ENCODE measurements at regions not wholly inside any gene's neighbourhood (a gene's known extent, or its start where the extent isn't known, plus 50 kb on each side); places are given as distances from the start of the nearest gene placed in this dataset.

GRCh38 chr7:42831006-42831717 lies 80.7 kb downstream of the C7orf25 start:
- DNase-seq (ENCODE audit: insufficient read length, low spot score): no peak
- no peak for TF ChIP-seq POLR2AphosphoS5 (IDR thresholded peaks at IDR 0.05; ENCODE audit: low read depth, low read length)
- no peak for TF ChIP-seq POU2F2 (IDR thresholded peaks at IDR 0.05; ENCODE audit: low read depth, low read length)
- TF ChIP-seq SPI1 (IDR thresholded peaks at IDR 0.05; ENCODE audit: low read depth, low read length): no peak
- TF ChIP-seq TAF1 (IDR thresholded peaks at IDR 0.05; ENCODE audit: low read depth, low read length): no peak
- no peak for TF ChIP-seq POLR2A (IDR thresholded peaks at IDR 0.05; ENCODE audit: low read depth, low read length)
- TF ChIP-seq PAX5 (IDR thresholded peaks at IDR 0.05; ENCODE audit: insufficient read depth, low read length, severe bottlenecking): no peak

GRCh38 chr7:42812779-42813178 lies 99.1 kb downstream of the C7orf25 start:
- DNase-seq (ENCODE audit: insufficient read length, low spot score) (no peak), FAIRE-seq (no peak)
- TF ChIP-seq PAX5 (IDR thresholded peaks at IDR 0.05; ENCODE audit: insufficient read depth, low read length, severe bottlenecking) (no peak), SPI1 (IDR thresholded peaks at IDR 0.05; ENCODE audit: low read depth, low read length) (no peak), POU2F2 (IDR thresholded peaks at IDR 0.05; ENCODE audit: low read depth, low read length) (no peak), TAF1 (IDR thresholded peaks at IDR 0.05; ENCODE audit: low read depth, low read length) (no peak), POLR2AphosphoS5 (IDR thresholded peaks at IDR 0.05; ENCODE audit: low read depth, low read length) (no peak)

More at GRCh38 chr7:42831006-42831717, 80.7 kb downstream of the C7orf25 start:
- FAIRE-seq: no peak

GRCh38 chr7:42805601-42806000 lies 106.3 kb downstream of the C7orf25 start:
- DNase-seq (ENCODE audit: insufficient read length, low spot score) (no peak), FAIRE-seq (no peak)
- TF ChIP-seq POLR2AphosphoS5 (IDR thresholded peaks at IDR 0.05; ENCODE audit: low read depth, low read length): no peak
- no peak for TF ChIP-seq SPI1 (IDR thresholded peaks at IDR 0.05; ENCODE audit: low read depth, low read length)
- no peak for TF ChIP-seq POU2F2 (IDR thresholded peaks at IDR 0.05; ENCODE audit: low read depth, low read length)
- TF ChIP-seq POLR2A (IDR thresholded peaks at IDR 0.05; ENCODE audit: low read depth, low read length): no peak
- no peak for TF ChIP-seq PAX5 (IDR thresholded peaks at IDR 0.05; ENCODE audit: insufficient read depth, low read length, severe bottlenecking)
- TF ChIP-seq TAF1 (IDR thresholded peaks at IDR 0.05; ENCODE audit: low read depth, low read length): no peak

- no peak for DNase-seq (ENCODE audit: insufficient read length, low spot score)
- no peak for FAIRE-seq
- TF ChIP-seq SPI1 (IDR thresholded peaks at IDR 0.05; ENCODE audit: low read depth, low read length) (no peak), POLR2A (IDR thresholded peaks at IDR 0.05; ENCODE audit: low read depth, low read length) (no peak), TAF1 (IDR thresholded peaks at IDR 0.05; ENCODE audit: low read depth, low read length) (no peak), PAX5 (IDR thresholded peaks at IDR 0.05; ENCODE audit: insufficient read depth, low read length, severe bottlenecking) (no peak), POLR2AphosphoS5 (IDR thresholded peaks at IDR 0.05; ENCODE audit: low read depth, low read length) (no peak), POU2F2 (IDR thresholded peaks at IDR 0.05; ENCODE audit: low read depth, low read length) (no peak)
Measured at GRCh38 chr7:42794673-42795072, 117.2 kb downstream of the C7orf25 start.

GRCh38 chr7:42792841-42793240 lies 119.0 kb downstream of the C7orf25 start:
- FAIRE-seq (no peak), DNase-seq (ENCODE audit: insufficient read length, low spot score) (no peak)
- TF ChIP-seq PAX5 (IDR thresholded peaks at IDR 0.05; ENCODE audit: insufficient read depth, low read length, severe bottlenecking) (no peak), POLR2A (IDR thresholded peaks at IDR 0.05; ENCODE audit: low read depth, low read length) (no peak)

- TF ChIP-seq SPI1 (IDR thresholded peaks at IDR 0.05; ENCODE audit: low read depth, low read length) (no peak), TAF1 (IDR thresholded peaks at IDR 0.05; ENCODE audit: low read depth, low read length) (no peak), POLR2A (IDR thresholded peaks at IDR 0.05; ENCODE audit: low read depth, low read length) (no peak), PAX5 (IDR thresholded peaks at IDR 0.05; ENCODE audit: insufficient read depth, low read length, severe bottlenecking) (no peak), POLR2AphosphoS5 (IDR thresholded peaks at IDR 0.05; ENCODE audit: low read depth, low read length) (no peak), POU2F2 (IDR thresholded peaks at IDR 0.05; ENCODE audit: low read depth, low read length) (no peak)
- no peak for DNase-seq (ENCODE audit: insufficient read length, low spot score)
- FAIRE-seq: no peak
Measured at GRCh38 chr7:42790196-42790595, 121.7 kb downstream of the C7orf25 start.

GRCh38 chr7:42774436-42774835 lies 137.4 kb downstream of the C7orf25 start:
- no peak for TF ChIP-seq PAX5 (IDR thresholded peaks at IDR 0.05; ENCODE audit: insufficient read depth, low read length, severe bottlenecking)
- TF ChIP-seq SPI1 (IDR thresholded peaks at IDR 0.05; ENCODE audit: low read depth, low read length): no peak
- TF ChIP-seq TAF1 (IDR thresholded peaks at IDR 0.05; ENCODE audit: low read depth, low read length): no peak
- TF ChIP-seq POLR2A (IDR thresholded peaks at IDR 0.05; ENCODE audit: low read depth, low read length): no peak
- TF ChIP-seq POLR2AphosphoS5 (IDR thresholded peaks at IDR 0.05; ENCODE audit: low read depth, low read length): no peak
- DNase-seq (ENCODE audit: insufficient read length, low spot score): no peak
- FAIRE-seq: no peak

- no peak for DNase-seq (ENCODE audit: insufficient read length, low spot score)
- FAIRE-seq: no peak
- TF ChIP-seq SPI1 (IDR thresholded peaks at IDR 0.05; ENCODE audit: low read depth, low read length) (no peak), POLR2A (IDR thresholded peaks at IDR 0.05; ENCODE audit: low read depth, low read length) (no peak), POLR2AphosphoS5 (IDR thresholded peaks at IDR 0.05; ENCODE audit: low read depth, low read length) (no peak), POU2F2 (IDR thresholded peaks at IDR 0.05; ENCODE audit: low read depth, low read length) (no peak)
Measured at GRCh38 chr7:42770114-42770513, 141.8 kb downstream of the C7orf25 start.

GRCh38 chr7:42768045-42768444 lies 143.8 kb downstream of the C7orf25 start:
- FAIRE-seq (no peak), DNase-seq (ENCODE audit: insufficient read length, low spot score) (no peak)
- TF ChIP-seq TAF1 (IDR thresholded peaks at IDR 0.05; ENCODE audit: low read depth, low read length) (no peak), PAX5 (IDR thresholded peaks at IDR 0.05; ENCODE audit: insufficient read depth, low read length, severe bottlenecking) (no peak), SPI1 (IDR thresholded peaks at IDR 0.05; ENCODE audit: low read depth, low read length) (no peak), POU2F2 (IDR thresholded peaks at IDR 0.05; ENCODE audit: low read depth, low read length) (no peak), POLR2AphosphoS5 (IDR thresholded peaks at IDR 0.05; ENCODE audit: low read depth, low read length) (no peak), POLR2A (IDR thresholded peaks at IDR 0.05; ENCODE audit: low read depth, low read length) (no peak)

GRCh38 chr7:42766782-42767423 lies 145.0 kb downstream of the C7orf25 start:
- TF ChIP-seq POLR2AphosphoS5 (IDR thresholded peaks at IDR 0.05; ENCODE audit: low read depth, low read length): no peak
- no peak for TF ChIP-seq POLR2A (IDR thresholded peaks at IDR 0.05; ENCODE audit: low read depth, low read length)
- no peak for TF ChIP-seq SPI1 (IDR thresholded peaks at IDR 0.05; ENCODE audit: low read depth, low read length)
- TF ChIP-seq POU2F2 (IDR thresholded peaks at IDR 0.05; ENCODE audit: low read depth, low read length): no peak
- TF ChIP-seq TAF1 (IDR thresholded peaks at IDR 0.05; ENCODE audit: low read depth, low read length): no peak
- TF ChIP-seq PAX5 (IDR thresholded peaks at IDR 0.05; ENCODE audit: insufficient read depth, low read length, severe bottlenecking): no peak
- FAIRE-seq (no peak), DNase-seq (ENCODE audit: insufficient read length, low spot score) (no peak)
